Neuronal stem cell (in vitro differentiated cells): ENCODE measurements at regions not wholly inside any gene's neighbourhood (a gene's known extent, or its start where the extent isn't known, plus 50 kb on each side); places are given as distances from the start of the nearest gene placed in this dataset.

ENCODE experiments used
- DNase-seq: peaks from one replicate; pipeline ENCODE4 v3.0.0-alpha.2; 2013; ENCODE audit warnings: low spot score
- H2AFZ ChIP-seq: one replicate; pipeline ENCODE4 v1.6.1; 2013; ENCODE audit warnings: mild to moderate bottlenecking, low read length, inconsistent platforms
- H2AK5ac ChIP-seq: 2 replicates; pipeline ENCODE4 v1.6.1; 2013; ENCODE audit warnings: low read depth, mild to moderate bottlenecking, inconsistent platforms, low read length, moderate library complexity, mixed read lengths
- H2BK120ac ChIP-seq: 2 replicates; pipeline ENCODE4 v1.6.1; 2013; ENCODE audit warnings: low read depth, mild to moderate bottlenecking, inconsistent platforms, low read length, moderate library complexity, mixed read lengths
- H2BK12ac ChIP-seq: one replicate; pipeline ENCODE4 v1.6.1; 2013; ENCODE audit warnings: low read length, inconsistent platforms
- H2BK15ac ChIP-seq: 2 replicates; pipeline ENCODE4 v1.6.1; 2013; ENCODE audit warnings: mild to moderate bottlenecking, low read length, inconsistent platforms, mixed read lengths
- H2BK5ac ChIP-seq: one replicate; pipeline ENCODE4 v1.6.1; 2013; ENCODE audit warnings: inconsistent platforms, mild to moderate bottlenecking, low read length, moderate library complexity
- H3K14ac ChIP-seq: one replicate; pipeline ENCODE4 v1.6.1; 2013; ENCODE audit warnings: low read length, inconsistent platforms
- H3K18ac ChIP-seq: 2 replicates; pipeline ENCODE4 v1.6.1; 2013; ENCODE audit warnings: low read length, inconsistent platforms
- H3K23ac ChIP-seq: 2 replicates; pipeline ENCODE4 v1.6.1; 2013; ENCODE audit warnings: low read depth, mild to moderate bottlenecking, mixed read lengths, low read length, inconsistent platforms; ENCODE audit not compliant: poor library complexity
- H3K27ac ChIP-seq: replicated peaks from 3 replicates; pipeline ENCODE4 v1.5.1; 2013; ENCODE audit warnings: low read length, inconsistent platforms
- H3K27me3 ChIP-seq, 3 experiments: 2 replicates each; pipeline ENCODE4 v1.6.1; 2013; ENCODE audit warnings: low read length in 3 of 3, mild to moderate bottlenecking in 2 of 3, inconsistent platforms in 1 of 3, low read depth in 1 of 3, mixed read lengths in 1 of 3, moderate library complexity in 1 of 3; ENCODE audit not compliant: control insufficient read depth in 3 of 3, insufficient read depth in 3 of 3
- H3K36me3 ChIP-seq, 2 donors: replicated peaks in 1 of 2; 2 replicates each; pipeline ENCODE4 v1.6.1; 2013; ENCODE audit warnings: low read length in 2 of 2; ENCODE audit not compliant: control insufficient read depth in 2 of 2, insufficient read depth in 2 of 2
- H3K4ac ChIP-seq: 2 replicates; pipeline ENCODE4 v1.6.1; 2013; ENCODE audit warnings: inconsistent platforms, mild to moderate bottlenecking, low read length, moderate library complexity
- H3K4me1 ChIP-seq, 2 donors: 1 replicate in 1 of 2; 2 replicates in 1 of 2; pipeline ENCODE4 v1.6.1; 2013; ENCODE audit warnings: low read length in 2 of 2, low read depth in 1 of 2; ENCODE audit not compliant: control insufficient read depth in 2 of 2, insufficient read depth in 1 of 2
- H3K4me2 ChIP-seq: one replicate; pipeline ENCODE4 v1.6.1; 2013; ENCODE audit warnings: mild to moderate bottlenecking, low read length, inconsistent platforms; ENCODE audit not compliant: insufficient read depth, poor library complexity, severe bottlenecking
- H3K4me3 ChIP-seq, 2 donors: 2 replicates each; pipeline ENCODE4 v1.5.1; 2013; ENCODE audit warnings: low read length in 2 of 2, mild to moderate bottlenecking in 2 of 2, inconsistent platforms in 1 of 2, moderate library complexity in 1 of 2
- H3K79me1 ChIP-seq: one replicate; pipeline ENCODE4 v1.6.1; 2013; ENCODE audit warnings: low read depth, mild to moderate bottlenecking, inconsistent platforms, low read length, moderate library complexity
- H3K9ac ChIP-seq: one replicate; pipeline ENCODE4 v1.6.1; 2013; ENCODE audit warnings: mild to moderate bottlenecking, low read depth, low read length, inconsistent platforms; ENCODE audit not compliant: poor library complexity
- H3K9me3 ChIP-seq, 2 donors: replicated peaks in 1 of 2; 2 replicates each; pipeline versions ENCODE3 to v1.6.1; 2013; ENCODE audit warnings: low read length in 2 of 2, mild to moderate bottlenecking in 2 of 2, inconsistent platforms in 1 of 2, low read depth in 1 of 2, mixed read lengths in 1 of 2, moderate library complexity in 1 of 2; ENCODE audit not compliant: control insufficient read depth in 2 of 2, insufficient read depth in 1 of 2
- H4K8ac ChIP-seq: one replicate; pipeline ENCODE4 v1.6.1; 2013; ENCODE audit warnings: low read depth, mild to moderate bottlenecking, inconsistent platforms, low read length, moderate library complexity
- H4K91ac ChIP-seq: one replicate; pipeline ENCODE4 v1.6.1; 2013; ENCODE audit warnings: low read length, low read depth, mild to moderate bottlenecking, inconsistent platforms; ENCODE audit not compliant: poor library complexity
- WGBS, 2 donors: extraction: QIAGEN DNeasy Blood & Tissue Kit; methylation state at CpG; one replicate each; pipeline ENCODE4 v1.1.7; 2013; ENCODE audit warnings: missing lambda C conversion rate in 2 of 2, mixed read lengths in 1 of 2; ENCODE audit not compliant: insufficient read length in 2 of 2, insufficient replicate concordance in 1 of 2; ENCODE audit errors: extremely low coverage in 2 of 2; 5-methylcytosine and 5-hydroxymethylcytosine counted together

DNA sequence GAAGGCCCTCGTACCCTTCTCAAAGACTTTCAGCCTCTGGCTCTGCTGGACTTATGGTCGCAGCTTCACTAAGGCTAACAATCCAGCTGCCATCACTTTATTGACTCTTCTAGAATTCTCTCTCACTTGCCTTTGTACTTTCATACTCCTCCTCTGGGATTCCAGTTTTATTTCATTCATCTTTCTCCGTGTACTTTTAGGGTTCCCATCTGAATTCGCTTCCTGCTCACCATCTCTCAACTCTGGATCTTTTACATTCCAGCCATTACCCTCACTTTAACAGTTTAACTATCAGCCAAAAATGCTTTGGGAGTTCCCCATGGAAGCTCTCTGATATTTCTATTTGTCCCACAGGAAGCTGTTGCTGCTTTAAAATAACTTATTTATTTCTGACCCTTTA, 149.3 kb upstream of the KL start:
- peaks cover 2% of the 10 kb centered on the region in 2 donors for H3K9me3 ChIP-seq
- H4K8ac ChIP-seq = no peak overlapping the region
- no peaks in the 10 kb centered on the region for H3K27me3 ChIP-seq
- H3K4me3 ChIP-seq = no peak overlapping the region
- H2BK120ac ChIP-seq = no peak overlapping the region
- H3K79me1 ChIP-seq = no peaks in the 10 kb centered on the region
- H3K27ac ChIP-seq = no peak overlapping the region
- no peak overlapping the region for H2BK5ac ChIP-seq
- no peak for DNase-seq
- no peak overlapping the region for H2AFZ ChIP-seq
- no peak overlapping the region for H2BK12ac ChIP-seq
- WGBS, 2 donors = no CpG with 5 or more reads among the region's 4 CpGs
- H2BK15ac ChIP-seq = no peak overlapping the region
- H3K14ac ChIP-seq = no peak overlapping the region
- no peak overlapping the region for H4K91ac ChIP-seq
- H3K4me1 ChIP-seq = no peaks in the 10 kb centered on the region
- H3K23ac ChIP-seq = no peak overlapping the region
- no peak overlapping the region for H3K4ac ChIP-seq
- H3K18ac ChIP-seq = no peak overlapping the region
- no peaks in the 10 kb centered on the region for H3K36me3 ChIP-seq
- no peak overlapping the region for H3K9ac ChIP-seq
- no peak overlapping the region for H2AK5ac ChIP-seq
- H3K4me2 ChIP-seq = no peak overlapping the region

DNA sequence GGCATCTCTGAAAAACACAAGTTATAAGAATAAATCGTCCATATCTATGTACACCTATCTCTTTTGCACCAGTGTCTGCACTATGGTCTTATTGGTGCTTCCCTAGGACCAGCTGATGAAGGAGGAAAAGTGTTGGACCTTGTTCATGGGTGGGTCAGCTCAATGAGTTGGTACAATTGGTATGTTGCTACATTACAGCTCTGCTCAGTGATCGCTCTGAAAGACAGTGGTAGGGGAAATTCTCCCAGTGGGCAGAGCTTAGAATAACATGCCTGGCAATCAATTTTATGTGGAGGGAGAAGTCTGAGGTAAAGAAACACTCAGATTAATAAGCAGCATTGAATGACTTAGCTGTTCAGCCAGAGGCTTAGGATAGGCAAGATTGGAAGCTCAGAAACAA, 138.7 kb upstream of the KL start:
- Histone ChIP-seq H4K8ac (no peak overlapping the region), H3K4me2 (no peak overlapping the region), H3K4ac (no peak overlapping the region), H3K14ac (no peak overlapping the region), H3K27me3 (no peaks in the 10 kb centered on the region), H4K91ac (no peak overlapping the region), H2BK15ac (no peak overlapping the region), H3K4me1 (no peaks in the 10 kb centered on the region), H2AK5ac (no peak overlapping the region), H2BK5ac (no peak overlapping the region), H2AFZ (no peak overlapping the region), H3K18ac (no peak overlapping the region), H3K9me3 (no peaks in the 10 kb centered on the region), H2BK12ac (no peak overlapping the region), H3K36me3 (no peaks in the 10 kb centered on the region), H3K79me1 (no peaks in the 10 kb centered on the region), H3K9ac (no peak overlapping the region), H3K27ac (no peak overlapping the region), H3K23ac (no peak overlapping the region), H3K4me3 (no peak overlapping the region), H2BK120ac (no peak overlapping the region)
- no CpG with 5 or more reads among the region's 2 CpGs for WGBS, 2 donors
- DNase-seq = no peak

DNA sequence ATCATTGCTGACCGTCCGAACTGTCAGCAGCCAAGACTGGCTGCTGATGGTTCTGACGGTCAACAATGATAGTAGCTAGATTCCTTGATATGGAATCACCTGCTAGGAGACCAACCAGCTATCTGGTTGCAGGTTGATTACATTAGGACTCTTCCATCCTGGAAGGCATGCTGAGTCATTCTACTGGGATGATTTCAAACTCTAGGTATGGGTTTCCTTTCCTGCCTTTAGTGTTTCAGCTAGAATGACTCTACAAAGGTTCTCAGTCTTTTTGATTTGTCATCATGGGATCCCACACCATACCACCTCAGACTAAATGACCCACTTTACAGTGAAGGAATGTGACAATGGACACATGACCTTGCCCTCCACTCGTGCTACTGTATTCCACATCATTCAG, 138.1 kb upstream of the KL start:
- H2BK5ac ChIP-seq = no peak overlapping the region
- H3K27me3 ChIP-seq = no peaks in the 10 kb centered on the region
- no peak overlapping the region for H3K23ac ChIP-seq
- no peaks in the 10 kb centered on the region for H3K36me3 ChIP-seq
- H4K91ac ChIP-seq = no peak overlapping the region
- no peak overlapping the region for H3K4ac ChIP-seq
- no peak overlapping the region for H2AFZ ChIP-seq
- no peaks in the 10 kb centered on the region for H3K9me3 ChIP-seq
- no peak overlapping the region for H2AK5ac ChIP-seq
- no peak overlapping the region for H3K4me2 ChIP-seq
- no peak overlapping the region for H4K8ac ChIP-seq
- H2BK120ac ChIP-seq = no peak overlapping the region
- H3K4me3 ChIP-seq = no peak overlapping the region
- H3K4me1 ChIP-seq = no peaks in the 10 kb centered on the region
- no peak overlapping the region for H3K18ac ChIP-seq
- no peak overlapping the region for H2BK15ac ChIP-seq
- DNase-seq = no peak
- no CpG with 5 or more reads among the region's 4 CpGs for WGBS, 2 donors
- no peak overlapping the region for H3K14ac ChIP-seq
- H3K79me1 ChIP-seq = no peaks in the 10 kb centered on the region
- no peak overlapping the region for H2BK12ac ChIP-seq
- no peak overlapping the region for H3K9ac ChIP-seq
- no peak overlapping the region for H3K27ac ChIP-seq

DNA sequence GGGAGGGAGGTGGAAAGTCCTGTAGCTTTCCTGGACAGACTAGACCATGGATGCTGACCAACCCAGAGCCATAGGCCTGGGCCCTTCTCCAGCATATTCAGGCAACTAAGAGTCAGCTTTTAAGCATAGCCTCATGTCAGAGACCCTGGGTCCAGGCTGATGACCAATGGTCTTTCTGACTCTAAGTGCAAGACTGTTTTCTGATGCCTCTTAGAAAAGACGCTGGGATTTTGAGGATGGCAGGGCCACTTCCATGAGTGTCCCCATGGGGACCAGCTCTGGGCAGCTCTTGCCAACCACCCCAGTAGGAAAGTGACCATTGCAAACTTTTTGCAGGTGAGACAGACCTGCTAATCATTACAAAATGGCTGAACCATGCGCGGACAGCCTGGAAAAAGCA, 135.6 kb upstream of the KL start:
- Histone ChIP-seq H3K4ac (no peak overlapping the region), H2BK5ac (no peak overlapping the region), H3K9me3 (no peaks in the 10 kb centered on the region), H3K23ac (no peak overlapping the region), H3K4me2 (no peak overlapping the region), H3K27me3 (no peaks in the 10 kb centered on the region), H4K91ac (no peak overlapping the region), H3K36me3 (no peaks in the 10 kb centered on the region), H3K9ac (no peak overlapping the region), H3K4me1 (no peaks in the 10 kb centered on the region), H2BK12ac (no peak overlapping the region), H2AK5ac (no peak overlapping the region), H4K8ac (no peak overlapping the region), H3K18ac (no peak overlapping the region), H2BK120ac (no peak overlapping the region), H3K79me1 (no peaks in the 10 kb centered on the region), H3K4me3 (no peak overlapping the region), H3K14ac (no peak overlapping the region), H2AFZ (no peak overlapping the region), H2BK15ac (no peak overlapping the region), H3K27ac (no peak overlapping the region)
- DNase-seq = no peak
- WGBS, 2 donors = no CpG with 5 or more reads among the region's 3 CpGs
